HG02642 (cell line): ENCODE measurements at regions not wholly inside any gene's neighbourhood (a gene's known extent, or its start where the extent isn't known, plus 50 kb on each side); places are given as distances from the start of the nearest gene placed in this dataset.
"Not testable (repeated sequence)": the region's sequence is repeated elsewhere in the genome, so short reads cannot be mapped to it uniquely, and the experiment has no call there.

Experiments
- ATAC-seq: cut with Tn5 transposase; IDR thresholded peaks from one replicate; pipeline ENCODE4 v1.9.1; 2021; ENCODE audit warnings: mild to moderate bottlenecking; ENCODE audit not compliant: unreplicated experiment, poor library complexity

DNA sequence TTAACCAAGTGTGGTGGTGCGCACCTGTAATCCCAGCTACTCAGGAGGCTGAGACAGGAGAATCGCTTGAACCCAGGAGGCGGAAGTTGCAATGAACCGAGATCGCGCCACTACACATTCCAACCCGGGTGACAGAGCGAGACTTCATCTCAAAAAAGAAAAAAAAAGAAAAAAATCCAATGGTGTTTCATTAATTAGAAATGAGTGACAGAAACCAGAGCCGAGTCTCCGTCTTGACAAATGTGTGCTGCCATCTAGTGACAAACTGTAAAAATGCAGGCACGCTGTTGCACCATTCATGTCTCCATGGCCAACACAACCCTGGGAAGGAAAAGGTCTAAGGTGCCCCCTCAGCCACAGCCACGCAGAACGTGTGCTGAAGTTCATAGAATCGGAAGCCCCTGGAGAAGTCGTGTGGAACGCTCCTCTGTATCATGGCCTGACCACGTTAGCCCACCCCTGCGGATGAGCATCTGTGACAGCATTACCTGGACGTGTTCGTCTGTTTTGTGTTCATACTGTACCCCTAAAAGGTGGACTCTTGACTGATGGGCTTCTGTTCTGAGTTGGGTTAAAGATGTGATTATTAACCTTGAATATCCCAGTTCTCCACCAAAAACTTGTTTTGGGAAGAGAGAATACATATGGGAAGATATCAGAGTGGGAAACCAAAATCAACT lies 94.9 kb downstream of the LYZL2 start:
- ATAC-seq: no peak

DNA sequence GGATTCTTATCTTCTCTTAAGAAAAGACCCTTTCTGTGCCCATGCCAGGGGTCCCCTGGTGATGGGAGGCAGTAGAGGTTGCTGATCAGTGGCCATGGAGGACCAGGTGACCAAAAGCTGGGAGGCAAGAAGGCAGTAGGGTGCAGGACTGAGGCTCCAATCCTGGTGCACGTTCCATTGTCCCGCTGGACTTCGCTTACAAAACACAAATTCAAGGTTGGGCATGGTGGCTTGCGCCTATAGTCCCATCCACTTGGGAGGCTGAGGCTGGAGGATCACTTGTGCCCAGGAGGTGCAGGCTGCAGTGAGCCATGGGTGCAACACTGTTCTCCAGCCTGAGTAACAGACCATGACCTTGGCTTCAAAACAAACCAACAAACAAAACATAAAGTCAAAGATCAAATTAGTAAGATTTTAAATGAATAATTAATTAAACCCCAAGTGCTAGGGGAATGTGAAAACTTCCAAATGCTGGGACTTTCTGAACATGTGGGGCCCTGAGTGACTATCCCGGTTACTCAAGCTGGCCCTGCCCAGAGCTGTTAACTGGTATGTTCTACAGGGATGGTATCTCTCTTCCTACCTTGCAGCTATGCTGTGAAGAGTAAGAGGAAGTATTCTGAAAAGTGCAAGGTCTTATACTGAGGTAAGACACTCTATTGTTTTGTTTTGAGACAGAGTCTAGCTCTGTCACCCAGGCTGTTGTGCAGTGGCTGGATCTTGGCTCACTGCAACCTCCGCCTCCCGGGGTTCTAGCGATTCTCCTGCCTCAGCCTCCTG lies 97.6 kb downstream of the LYZL2 start:
- no peak for ATAC-seq

DNA sequence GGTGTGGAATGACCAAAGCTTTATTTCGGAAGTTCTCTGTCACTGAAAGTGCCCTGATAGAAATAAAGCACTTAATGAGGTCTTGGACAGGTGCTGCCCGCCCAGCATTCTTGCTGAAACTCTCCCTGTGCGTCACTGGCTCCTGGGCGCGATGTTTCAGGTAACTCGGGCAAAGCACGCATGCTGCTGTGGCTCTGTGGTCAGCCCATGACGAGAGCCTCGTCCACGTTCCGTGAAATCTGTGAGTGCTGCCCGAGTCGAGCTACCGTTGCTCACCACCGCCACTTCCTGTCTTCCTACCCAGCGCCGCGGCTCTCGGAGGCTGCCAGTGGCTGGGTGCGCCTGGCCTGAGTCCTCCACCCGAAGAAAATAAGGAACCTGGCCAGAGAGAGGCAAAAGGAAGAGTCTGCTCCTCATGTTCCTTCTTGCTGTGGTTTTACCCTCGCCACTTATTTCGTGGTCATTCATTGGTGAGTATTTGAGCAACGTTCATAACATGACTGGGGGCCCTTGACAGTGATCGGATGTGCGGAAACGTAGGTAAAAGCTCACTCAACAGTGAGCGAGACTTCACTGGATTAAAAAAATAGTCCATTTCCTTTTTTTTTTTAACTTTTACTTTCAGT lies 95.5 kb downstream of the MAP3K8 start:
- peak; percentile 87 for ATAC-seq

DNA sequence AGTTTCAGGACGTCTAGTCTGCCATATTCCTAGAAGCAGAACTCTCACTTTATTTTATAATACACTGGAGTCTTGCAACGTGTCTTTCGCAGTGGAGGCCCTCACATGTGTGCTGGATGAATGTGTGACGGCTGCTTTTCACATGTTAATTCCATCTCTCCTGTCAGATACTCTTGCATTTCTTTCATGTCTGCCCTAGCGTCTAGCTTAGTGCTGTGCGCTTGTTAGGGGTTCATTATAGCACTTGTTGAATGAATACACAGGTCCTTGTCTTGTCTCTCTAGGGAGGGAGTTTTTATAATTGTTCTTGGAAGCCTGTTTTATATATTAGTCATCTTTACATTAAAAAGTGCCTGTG lies 94.4 kb downstream of the MAP3K8 start:
- ATAC-seq: no peak

DNA sequence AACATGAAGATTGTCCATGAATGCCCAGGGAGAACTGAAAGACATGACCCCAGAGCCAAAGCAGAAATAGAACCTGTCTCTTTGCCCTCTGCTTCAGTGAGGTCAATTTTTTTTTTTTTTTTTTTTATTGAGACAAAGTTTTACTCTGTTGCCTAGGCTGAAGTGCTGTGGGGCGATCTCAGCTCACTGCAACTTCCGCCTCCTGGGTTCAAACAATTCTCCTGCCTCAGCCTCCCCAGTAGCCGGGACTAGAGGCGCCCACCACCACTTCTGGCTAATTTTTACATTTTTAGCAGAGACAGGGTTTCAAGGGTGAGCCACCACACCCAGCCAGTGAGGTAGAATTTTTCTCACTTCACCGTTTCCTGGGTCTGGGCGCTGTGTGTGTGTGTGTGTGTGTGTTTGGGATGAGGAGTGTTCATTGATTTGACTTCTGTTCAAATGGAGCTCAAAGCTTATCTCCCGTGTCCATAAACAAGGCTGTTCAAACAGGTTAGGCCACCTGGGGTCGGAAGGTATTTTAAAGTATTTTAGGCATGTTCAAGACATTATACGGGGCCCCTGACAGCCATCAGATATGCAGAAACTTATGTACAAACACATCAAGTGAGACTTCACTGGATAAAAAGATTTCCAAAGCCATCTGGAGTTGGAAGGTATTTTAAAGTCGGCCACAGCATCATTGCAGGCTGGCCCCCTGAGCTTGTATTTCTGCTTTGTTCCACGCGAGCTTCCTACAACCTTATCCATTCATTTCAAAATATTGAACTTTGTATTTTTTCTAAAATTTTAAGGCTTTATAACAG lies 93.8 kb downstream of the MAP3K8 start:
- ATAC-seq: no peak

DNA sequence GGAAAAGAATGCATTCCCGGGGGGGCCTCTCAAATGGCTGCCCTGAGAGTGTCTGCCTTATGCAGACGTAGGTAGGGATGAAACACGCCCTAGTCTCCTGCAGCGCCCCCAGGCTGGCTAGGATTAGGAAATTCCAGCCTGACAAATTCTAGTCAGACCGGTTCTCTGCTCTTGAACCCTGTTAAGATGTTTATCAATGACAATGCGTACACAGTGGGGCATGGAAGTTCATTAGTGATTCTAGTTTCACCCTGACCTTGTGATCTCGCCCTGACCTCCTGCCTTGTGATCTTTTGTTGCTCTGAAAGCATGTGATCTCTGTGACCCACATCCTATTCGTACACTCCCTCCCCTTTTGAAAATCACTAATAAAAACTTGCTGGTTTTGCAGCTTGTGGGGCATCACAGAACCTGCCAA lies 88.7 kb downstream of the MAP3K8 start:
- ATAC-seq: not testable (repeated sequence)

DNA sequence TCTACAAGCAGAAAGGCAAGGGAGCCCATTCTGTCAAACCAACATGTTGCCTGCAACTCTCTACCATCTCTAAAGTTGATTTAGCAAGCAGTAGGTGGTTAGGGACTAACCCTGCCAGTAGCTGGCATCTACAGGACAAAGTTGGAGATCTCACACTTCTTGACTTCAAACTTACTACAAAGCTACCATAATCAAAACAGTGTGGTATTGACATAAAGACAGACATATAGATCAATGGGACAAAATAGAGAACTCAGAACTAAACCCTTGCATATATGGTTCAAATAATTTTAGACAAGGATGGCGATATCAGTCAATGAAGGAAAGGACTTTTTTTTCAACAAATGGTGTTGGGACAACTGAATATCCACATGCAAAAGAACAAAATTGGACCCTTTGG lies 84.9 kb downstream of the MAP3K8 start:
- no peak for ATAC-seq
